DND-41 (cell line): ENCODE measurements at regions not wholly inside any gene's neighbourhood (a gene's known extent, or its start where the extent isn't known, plus 50 kb on each side); places are given as distances from the start of the nearest gene placed in this dataset.

Source experiments
- CTCF ChIP-seq: IDR thresholded peaks from 2 replicates; pipeline ENCODE4 v1.5.1; 2012; ENCODE audit warnings: borderline replicate concordance, low read length, moderate library complexity, mild to moderate bottlenecking; ENCODE audit not compliant: poor library complexity, severe bottlenecking; ENCODE audit errors: extremely low read depth
- EZH2 ChIP-seq: IDR thresholded peaks from 3 replicates; pipeline ENCODE4 v1.6.1; 2012; ENCODE audit warnings: borderline replicate concordance, low read depth, mild to moderate bottlenecking, moderate library complexity, low read length, inconsistent platforms; ENCODE audit not compliant: severe bottlenecking

- TF ChIP-seq CTCF: no peak
- no peak for TF ChIP-seq EZH2
These were observed 379.5 kb upstream of the GRAMD2B start for GRCh38 chr5:126043688-126044087.
